Endometrial microvascular endothelial cells (primary cell): ENCODE measurements at regions not wholly inside any gene's neighbourhood (a gene's known extent, or its start where the extent isn't known, plus 50 kb on each side); places are given as distances from the start of the nearest gene placed in this dataset.
"Not testable (repeated sequence)": the region's sequence is repeated elsewhere in the genome, so short reads cannot be mapped to it uniquely, and the experiment has no call there.

Experiments
- in situ Hi-C: cut with HindIII; loops from 2 replicates; pipeline ENCODE4 v1.10.0; 2017; ENCODE audit warnings: low sequenced_read_pairs, low pct_unique_long_range_greater_than_20kb; ENCODE audit errors: inconsistent ontology term

DNA sequence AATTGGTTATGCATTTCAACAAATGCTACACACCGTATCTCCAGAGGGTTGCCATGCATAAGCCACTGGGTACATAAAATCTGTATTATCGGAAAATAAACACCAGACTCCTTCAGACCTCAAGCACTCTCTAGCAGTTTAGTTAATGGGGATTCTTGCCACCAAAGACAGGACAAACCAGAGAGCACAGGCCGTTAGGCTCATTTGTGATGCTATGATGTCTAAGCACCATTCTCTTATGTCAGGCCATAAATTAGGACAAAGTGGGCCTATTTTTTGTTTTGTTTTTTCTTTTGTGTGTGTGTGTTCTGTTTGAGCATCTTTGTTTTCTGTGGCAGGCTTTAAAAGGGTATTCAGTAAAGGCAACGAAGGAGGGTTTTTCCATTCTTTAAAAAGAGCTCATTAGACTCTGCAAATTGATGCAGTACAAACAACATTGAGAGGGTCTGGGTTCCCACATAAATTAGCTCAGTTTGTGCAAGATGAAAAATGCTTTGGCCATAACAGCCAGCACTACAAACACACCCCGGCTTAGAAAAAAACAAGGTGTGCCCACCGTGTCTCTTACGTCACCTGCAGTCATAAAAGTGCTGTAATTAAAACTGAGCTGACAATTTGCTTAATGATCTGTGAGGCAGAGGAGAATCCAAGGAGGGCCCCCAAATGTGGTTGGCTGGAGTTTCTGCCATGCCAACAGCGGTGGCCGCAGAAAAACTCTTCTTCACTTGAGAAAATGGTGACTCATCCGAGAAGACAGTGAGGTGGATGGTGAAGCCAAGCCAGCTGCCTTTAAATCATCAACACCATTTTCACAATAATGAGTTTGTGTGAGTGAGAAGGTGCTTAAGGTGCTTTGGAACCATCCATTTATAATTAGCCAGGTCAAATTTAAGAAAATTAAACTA, 297.9 kb downstream of the GATA3 start:
- in situ Hi-C loops: no loop called here

DNA sequence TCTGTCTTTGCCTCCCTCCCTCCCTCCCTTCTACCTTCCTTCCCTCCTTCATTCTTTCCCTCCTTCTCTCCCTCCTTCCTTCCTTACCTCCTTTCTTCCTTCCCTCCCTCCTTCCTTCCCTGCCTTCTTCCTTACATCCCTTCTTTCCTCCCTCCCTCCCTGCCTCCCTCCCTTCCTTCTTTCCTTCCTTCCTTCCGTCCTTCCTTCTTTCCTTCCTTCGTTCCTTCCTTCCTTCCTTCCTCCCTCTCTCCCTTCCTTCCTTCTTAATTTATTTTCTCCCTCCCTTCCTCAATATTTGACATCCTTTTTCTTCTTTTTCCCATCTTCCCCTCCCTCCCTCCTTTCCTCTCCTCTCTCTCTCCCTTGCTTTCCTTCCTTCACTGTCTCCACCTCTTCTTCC, 301.8 kb downstream of the GATA3 start:
- in situ Hi-C loops: no loop called here

DNA sequence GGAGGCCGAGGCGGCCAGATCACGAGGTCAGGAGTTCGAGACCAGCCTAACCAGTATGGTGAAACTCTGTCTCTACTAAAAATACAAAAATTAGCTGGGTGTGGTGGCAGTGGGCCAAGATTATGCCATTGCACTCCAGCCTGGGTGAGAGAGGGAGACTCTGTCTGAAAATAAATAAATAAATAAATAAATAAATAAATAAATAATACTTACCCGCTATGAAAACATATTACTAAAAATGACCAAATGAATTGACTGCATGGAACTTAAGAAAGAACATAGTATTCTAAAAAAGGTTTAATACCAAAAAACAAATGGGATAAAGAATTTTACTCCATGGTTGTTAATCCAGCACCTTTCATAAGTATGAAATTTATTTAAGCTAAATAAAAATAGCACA, 305.0 kb downstream of the GATA3 start:
- in situ Hi-C loops: no loop called here

DNA sequence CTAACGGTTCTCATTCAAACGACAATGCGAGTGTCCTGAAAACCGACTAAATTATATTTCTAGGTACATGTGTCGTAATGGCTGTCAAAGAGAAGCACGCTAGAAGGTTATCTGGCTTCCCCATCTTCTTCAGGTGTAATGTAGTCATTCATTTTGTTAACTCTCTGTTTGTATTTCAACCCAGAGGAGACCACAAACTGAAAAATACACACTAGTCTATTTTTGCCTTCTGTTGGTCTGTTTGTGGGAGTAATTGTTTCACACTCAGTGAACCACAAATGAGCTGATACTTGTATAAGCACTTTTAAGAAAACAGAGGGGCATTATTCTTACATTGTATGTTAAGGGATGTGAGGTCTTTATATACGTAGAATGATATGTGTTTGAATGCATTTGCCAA, 305.9 kb downstream of the GATA3 start:
- in situ Hi-C loops: no loop called here

DNA sequence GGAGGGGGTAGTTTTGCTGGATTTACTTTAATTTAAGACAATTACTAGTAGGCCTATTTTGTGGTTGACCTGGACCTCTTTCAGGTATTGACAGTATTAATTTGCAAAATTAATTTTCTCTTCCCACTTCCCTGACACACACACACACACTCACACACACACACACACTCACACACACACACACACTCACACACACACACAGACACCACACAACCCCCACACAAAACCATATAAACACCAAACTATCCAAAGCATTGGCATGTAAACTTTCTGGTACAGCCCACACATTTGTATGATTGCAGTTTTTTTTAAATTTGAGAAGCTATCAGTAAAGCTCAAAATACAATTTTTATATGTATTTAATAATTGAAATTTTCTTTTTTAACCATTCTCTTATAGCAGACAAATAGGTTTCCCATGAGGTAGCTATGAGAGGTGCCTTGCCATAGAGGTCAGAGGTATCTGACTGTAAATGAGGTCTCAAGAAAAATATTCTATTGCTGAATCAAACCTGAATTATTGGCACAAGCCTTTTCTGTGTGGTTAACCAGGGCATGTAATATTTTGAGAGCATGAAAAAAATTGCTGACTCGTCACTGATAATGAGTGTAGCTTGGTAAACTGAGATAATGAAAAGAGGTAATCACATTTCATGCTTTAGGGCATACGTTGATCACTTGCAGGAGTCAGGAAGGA, 306.5 kb downstream of the GATA3 start:
- in situ Hi-C loops: no loop called here

GRCh38 chr10:8361510-8361844, 307.0 kb downstream of the GATA3 start:
- in situ Hi-C loops: no loop called here

DNA sequence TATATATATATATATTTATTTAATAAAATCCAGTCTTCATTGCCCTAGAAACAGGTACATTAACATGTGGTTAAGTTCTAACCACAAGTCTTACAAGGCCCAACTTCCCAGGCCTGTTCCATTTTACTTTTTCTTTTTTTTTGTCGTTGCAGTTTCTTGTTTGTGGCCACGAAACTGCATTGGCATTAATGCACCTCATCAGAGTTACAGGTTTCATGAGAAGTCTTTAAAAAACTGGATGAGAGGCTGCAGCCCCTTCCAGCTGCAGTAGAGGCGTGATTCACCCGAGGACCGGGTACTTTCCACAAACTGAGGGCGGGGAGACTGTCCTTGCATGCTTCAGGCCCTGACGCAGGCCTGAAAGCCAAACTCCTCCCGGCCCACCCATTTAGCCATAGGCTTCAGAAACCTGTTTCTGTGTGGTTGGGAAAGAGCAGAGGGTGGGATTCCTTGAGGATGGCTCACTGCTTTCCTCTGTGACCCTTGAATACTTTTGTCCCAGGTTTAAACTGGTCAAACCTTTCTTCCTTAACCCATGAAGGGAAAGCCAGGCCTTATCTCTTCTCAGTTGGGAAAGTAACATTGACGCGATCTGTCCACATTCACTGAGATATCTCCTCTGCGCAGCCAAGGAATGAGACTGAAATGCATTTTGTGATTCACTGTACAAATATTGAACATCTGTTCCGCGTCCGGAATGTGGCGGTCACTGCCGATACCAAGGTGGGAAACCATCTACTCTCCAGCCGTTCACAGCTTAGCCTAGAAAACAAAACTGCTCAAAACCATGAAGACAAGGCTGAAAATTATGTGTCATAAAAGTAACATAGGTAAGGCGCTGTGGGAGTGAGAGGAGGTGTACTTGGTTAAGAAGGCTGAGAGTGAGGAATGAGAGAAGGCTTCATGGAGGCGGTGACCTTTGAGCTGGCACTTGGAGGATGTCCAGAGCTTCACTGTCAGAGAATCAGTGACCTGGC, 311.7 kb downstream of the GATA3 start:
- in situ Hi-C loops: no loop called here

- in situ Hi-C loops: not testable (repeated sequence)
These were observed 313.4 kb downstream of the GATA3 start for GRCh38 chr10:8367672-8368411.

DNA sequence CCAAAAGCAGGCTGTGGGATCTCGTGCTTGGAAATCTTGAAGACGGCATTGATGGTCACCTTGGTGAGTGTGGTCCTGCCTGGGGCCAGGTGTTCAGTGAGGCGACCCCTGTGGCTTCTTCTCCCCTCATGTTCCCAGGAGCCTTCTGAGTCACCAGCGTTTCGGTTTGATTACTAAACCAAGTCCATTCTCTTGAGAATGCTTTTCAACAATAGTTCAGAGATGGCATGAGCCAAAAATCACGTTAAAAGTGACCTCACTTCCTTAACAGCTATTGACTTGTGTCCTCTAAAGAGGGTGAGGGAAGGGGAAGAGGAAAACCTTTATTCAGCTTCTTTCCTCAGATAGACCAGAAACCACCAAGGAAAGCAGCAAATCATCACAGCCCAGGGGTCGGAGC, 315.2 kb downstream of the GATA3 start:
- in situ Hi-C loops: no loop called here

DNA sequence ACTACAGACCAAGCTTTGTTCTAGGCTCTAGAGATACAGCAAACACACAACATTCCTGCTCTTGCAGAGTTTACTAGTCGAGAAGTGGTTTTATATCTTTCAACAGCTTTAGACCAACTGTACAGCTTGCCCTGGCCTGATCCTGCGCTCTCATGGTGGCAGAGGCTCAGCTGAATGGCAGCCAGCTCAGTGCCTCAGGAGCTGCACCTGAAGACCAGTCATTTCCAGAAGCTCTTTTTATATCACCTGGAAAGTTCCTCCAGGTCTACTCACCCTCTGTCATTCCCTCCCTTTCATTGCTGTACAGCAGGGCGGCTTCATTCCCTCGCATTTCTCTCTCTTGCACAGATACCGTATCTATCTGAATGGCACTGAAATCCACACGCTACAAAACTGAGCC, 319.8 kb downstream of the GATA3 start:
- in situ Hi-C loops: no loop called here

DNA sequence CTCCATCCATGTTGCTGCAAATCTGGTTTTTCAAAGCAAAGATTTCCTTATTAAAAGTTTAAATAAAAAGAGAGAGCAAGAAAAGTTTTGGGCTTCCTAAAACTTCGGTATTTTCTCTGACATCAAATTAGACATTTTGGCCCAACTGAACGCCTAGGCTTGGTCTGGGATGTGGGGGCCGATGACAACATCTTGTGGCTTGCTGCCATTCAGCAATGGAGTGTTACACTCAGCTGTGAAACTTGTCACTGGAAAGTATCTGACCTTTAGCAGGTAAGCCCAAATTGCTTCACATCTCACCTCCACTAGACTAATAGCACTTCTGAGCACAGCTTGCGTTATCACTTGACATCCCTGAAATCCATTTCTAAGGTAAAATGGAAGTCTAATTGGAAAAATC, 320.6 kb downstream of the GATA3 start:
- in situ Hi-C loops: no loop called here

- in situ Hi-C loops: no loop called here
These were observed 323.9 kb downstream of the GATA3 start for GRCh38 chr10:8378198-8378983.

DNA sequence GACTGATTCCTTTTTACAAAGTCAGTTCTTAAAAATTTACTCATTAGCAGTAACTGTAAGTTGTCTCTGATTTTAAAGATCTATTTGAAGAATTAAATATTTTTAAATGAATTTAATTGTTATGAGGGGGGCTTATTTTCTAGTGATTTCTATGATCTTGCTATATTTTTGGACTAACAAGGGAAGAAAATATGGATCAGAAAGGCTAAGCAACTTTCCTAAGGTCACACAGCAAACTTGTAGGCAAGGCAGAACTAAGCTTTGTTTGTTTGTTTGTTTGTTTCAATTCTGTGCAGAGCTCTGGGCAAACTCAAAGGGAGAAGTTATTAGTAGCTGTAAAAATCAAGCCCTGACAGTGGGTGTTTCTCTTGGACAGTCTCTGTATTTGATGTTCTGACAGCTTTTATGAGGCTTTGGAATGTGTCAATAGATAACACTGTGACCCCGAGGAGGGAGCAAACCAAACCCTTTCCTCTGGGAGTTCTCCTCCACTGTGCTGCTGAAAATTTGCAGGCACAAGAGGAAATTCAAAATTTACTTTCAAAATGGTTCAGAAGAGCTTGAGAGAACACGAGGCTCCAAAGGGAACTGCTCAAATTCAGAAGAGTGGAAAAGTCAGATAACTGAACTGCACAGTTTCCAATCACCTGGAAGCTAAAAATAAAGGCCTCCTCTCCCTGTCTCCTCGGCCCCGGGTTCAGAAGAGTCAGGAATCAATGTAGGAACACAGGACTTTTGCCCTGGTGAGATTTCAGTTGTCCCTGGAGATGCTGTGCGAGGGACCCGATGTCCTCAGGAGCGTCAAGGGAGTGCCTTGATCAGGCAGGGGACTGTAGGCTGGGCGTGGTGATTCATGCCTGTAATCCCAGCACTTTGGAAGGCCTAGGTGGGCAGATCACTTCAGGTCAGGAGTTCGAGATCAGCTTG, 325.7 kb downstream of the GATA3 start:
- in situ Hi-C loops: no loop called here

DNA sequence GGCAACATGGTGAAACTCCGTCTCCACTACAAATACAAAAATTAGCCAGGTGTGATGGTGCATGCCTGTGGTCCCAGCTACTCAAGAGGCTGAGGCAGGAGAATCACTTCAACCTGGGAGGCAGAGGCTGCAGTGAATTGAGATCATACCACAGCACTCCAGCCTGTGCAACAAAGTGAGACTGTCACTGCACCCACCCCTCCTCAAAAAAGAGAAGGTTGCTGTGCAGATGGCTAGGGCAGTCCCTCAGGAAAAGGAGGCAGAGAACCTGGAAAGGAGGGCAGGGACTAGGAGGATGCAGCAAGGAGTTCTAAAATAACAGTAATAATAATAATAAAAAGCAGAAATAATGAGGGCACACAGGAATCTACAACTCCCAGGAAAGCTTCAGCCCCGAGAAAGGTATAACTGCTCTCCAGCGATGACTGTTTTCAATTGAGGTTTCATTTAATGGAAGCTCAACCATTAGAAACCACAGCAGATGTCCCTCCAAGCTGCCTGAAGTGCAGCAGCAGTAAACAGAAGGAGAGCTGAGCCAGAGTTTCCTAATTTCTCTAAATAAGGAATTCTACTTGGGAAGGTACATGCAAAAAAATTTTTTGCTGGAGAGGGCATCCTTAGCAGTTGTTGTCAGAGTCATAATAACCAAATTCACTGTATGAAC, 326.5 kb downstream of the GATA3 start:
- in situ Hi-C loops: no loop called here

DNA sequence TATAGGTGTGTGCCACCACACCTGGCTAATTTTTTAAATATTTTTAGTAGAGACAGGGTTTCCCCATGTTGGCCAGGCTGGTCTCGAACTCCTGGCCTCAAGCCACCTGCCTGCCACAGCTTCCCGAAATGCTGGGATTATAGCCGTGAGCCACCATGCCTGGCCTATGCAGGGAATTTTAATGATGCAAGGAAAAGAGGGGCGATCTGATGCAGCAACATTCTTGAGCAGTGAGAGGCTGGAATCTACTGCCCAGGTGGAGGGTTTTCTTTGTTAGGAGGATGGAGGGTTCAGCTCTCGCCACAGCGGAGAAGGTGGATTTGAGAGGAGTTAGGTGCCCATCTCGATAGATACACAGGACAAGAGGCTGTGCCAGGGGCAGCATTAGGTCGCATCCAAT, 332.3 kb downstream of the GATA3 start:
- in situ Hi-C loops: no loop called here

- in situ Hi-C loops: no loop called here
These were observed 335.1 kb downstream of the GATA3 start for GRCh38 chr10:8389630-8390029.

DNA sequence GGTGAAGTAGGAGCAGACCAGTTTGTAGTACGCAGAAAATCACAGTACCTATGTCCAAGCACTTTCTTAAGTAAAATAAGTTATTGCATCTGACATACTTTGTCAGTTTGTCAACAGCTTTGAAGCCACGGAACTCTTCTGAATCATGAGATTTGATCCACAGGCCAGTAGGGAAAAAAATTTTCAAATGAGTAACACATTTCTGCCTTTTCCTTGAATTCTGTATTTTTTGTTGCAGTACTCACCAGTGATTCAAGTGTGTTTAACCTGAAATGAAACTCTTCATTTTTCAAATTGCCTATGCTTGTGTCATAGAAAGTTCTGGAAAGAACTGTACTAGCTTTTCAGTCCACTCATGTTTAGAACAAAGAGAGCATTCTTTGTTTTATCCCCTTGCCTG, 337.7 kb downstream of the GATA3 start:
- in situ Hi-C loops: no loop called here
